ENCODE measurements at regions not wholly inside any gene's neighbourhood (a gene's known extent, or its start where the extent isn't known, plus 50 kb on each side); places are given as distances from the start of the nearest gene placed in this dataset.

GRCh38 chr4:176014583-176015108, 51.0 kb upstream of the WDR17 start:
- TF ChIP-seq SPI1 (IDR thresholded peaks at IDR 0.05; ENCODE audit: borderline replicate concordance, low read depth) (no peak), CTCF (IDR thresholded peaks at IDR 0.05; ENCODE audit: insufficient read depth, low read length) (no peak), POLR2AphosphoS5 (IDR thresholded peaks at IDR 0.05; ENCODE audit: low read depth) (no peak), GABPA (IDR thresholded peaks at IDR 0.05; ENCODE audit: low read depth) (no peak)
- TF ChIP-seq, protein P1, sequence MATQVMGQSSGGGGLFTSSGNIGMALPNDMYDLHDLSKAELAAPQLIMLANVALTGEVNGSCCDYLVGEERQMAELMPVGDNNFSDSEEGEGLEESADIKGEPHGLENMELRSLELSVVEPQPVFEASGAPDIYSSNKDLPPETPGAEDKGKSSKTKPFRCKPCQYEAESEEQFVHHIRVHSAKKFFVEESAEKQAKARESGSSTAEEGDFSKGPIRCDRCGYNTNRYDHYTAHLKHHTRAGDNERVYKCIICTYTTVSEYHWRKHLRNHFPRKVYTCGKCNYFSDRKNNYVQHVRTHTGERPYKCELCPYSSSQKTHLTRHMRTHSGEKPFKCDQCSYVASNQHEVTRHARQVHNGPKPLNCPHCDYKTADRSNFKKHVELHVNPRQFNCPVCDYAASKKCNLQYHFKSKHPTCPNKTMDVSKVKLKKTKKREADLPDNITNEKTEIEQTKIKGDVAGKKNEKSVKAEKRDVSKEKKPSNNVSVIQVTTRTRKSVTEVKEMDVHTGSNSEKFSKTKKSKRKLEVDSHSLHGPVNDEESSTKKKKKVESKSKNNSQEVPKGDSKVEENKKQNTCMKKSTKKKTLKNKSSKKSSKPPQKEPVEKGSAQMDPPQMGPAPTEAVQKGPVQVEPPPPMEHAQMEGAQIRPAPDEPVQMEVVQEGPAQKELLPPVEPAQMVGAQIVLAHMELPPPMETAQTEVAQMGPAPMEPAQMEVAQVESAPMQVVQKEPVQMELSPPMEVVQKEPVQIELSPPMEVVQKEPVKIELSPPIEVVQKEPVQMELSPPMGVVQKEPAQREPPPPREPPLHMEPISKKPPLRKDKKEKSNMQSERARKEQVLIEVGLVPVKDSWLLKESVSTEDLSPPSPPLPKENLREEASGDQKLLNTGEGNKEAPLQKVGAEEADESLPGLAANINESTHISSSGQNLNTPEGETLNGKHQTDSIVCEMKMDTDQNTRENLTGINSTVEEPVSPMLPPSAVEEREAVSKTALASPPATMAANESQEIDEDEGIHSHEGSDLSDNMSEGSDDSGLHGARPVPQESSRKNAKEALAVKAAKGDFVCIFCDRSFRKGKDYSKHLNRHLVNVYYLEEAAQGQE (IDR thresholded peaks at IDR 0.05; ENCODE audit: insufficient replicate concordance, low read depth), result no peak
- no peak overlapping the region for H3K27ac ChIP-seq (replicated peaks)
- no peak for DNase-seq (ENCODE audit: low read depth in 1 of 2, low spot score in 1 of 2)
- H3K4me3 ChIP-seq (replicated peaks; ENCODE audit: insufficient read depth, low read length), result no peak overlapping the region
- no peaks in the 10 kb centered on the region for H3K27me3 ChIP-seq (ENCODE audit: insufficient read depth, poor library complexity, severe bottlenecking)

Data from HL-60 (cell line).